ENCODE measurements at regions not wholly inside any gene's neighbourhood (a gene's known extent, or its start where the extent isn't known, plus 50 kb on each side); places are given as distances from the start of the nearest gene placed in this dataset.

- Histone ChIP-seq H3K36me3 (no peaks in the 10 kb centered on the region), H3K4me1 (peaks cover 0 to 23% (median 0%) of the 10 kb centered on the region in 12 donors), H3K27ac (peak overlapping the region in 1 of 12 donors; percentile 56), H3K9me3 (peaks cover 0 to 8% (median 0%) of the 10 kb centered on the region in 12 donors), H3K4me3 (no peak overlapping the region), H3K27me3 (no peaks in the 10 kb centered on the region)
- ATAC-seq (no peak), DNase-seq (no peak)
- intact Hi-C loops (cut with DNase I), result no loop called here
- no peak for TF ChIP-seq POLR2A (IDR thresholded peaks at IDR 0.05)
- TF ChIP-seq, protein P1, sequence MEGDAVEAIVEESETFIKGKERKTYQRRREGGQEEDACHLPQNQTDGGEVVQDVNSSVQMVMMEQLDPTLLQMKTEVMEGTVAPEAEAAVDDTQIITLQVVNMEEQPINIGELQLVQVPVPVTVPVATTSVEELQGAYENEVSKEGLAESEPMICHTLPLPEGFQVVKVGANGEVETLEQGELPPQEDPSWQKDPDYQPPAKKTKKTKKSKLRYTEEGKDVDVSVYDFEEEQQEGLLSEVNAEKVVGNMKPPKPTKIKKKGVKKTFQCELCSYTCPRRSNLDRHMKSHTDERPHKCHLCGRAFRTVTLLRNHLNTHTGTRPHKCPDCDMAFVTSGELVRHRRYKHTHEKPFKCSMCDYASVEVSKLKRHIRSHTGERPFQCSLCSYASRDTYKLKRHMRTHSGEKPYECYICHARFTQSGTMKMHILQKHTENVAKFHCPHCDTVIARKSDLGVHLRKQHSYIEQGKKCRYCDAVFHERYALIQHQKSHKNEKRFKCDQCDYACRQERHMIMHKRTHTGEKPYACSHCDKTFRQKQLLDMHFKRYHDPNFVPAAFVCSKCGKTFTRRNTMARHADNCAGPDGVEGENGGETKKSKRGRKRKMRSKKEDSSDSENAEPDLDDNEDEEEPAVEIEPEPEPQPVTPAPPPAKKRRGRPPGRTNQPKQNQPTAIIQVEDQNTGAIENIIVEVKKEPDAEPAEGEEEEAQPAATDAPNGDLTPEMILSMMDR (IDR thresholded peaks at IDR 0.05), result no peak
- WGBS, 4 donors, result 67 to 83% (median 77%) methylated on average over 6 of the region's 6 CpGs
Observed at GRCh38 chr5:40378396-40379177, 301.1 kb upstream of the PTGER4 start.

DNA sequence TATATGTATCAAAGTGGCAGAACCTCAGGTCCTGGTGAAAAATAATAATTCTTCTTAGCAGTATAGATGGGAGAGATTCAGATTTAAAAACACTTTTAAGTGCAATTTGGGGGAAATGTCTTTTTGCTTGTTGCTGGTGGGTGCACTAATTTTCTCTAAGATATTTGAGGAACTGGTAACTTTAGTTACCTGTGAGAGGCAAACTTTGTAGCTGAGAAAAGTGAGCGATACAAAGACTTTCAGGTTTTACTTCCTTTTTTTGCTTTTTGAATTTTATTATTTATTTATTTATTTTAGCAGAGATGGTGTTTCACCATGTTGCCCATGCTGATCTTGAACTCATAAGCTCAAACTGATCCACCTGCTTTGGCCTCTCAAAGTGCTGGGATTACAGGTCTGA lies 303.1 kb upstream of the PTGER4 start:
- H3K9me3 ChIP-seq, result peaks cover 0 to 8% (median 0%) of the 10 kb centered on the region in 12 donors
- ATAC-seq (no peak), DNase-seq (no peak)
- no peak overlapping the region for H3K27ac ChIP-seq
- TF ChIP-seq POLR2A (IDR thresholded peaks at IDR 0.05), result no peak
- TF ChIP-seq, protein P1 (IDR thresholded peaks at IDR 0.05), result no peak
- intact Hi-C loops (cut with DNase I), result no loop called here
- H3K4me3 ChIP-seq, result no peak overlapping the region
- H3K36me3 ChIP-seq, result no peaks in the 10 kb centered on the region
- no peaks in the 10 kb centered on the region for H3K27me3 ChIP-seq
- peaks cover 0 to 16% (median 0%) of the 10 kb centered on the region in 12 donors for H3K4me1 ChIP-seq
- WGBS, 4 donors, result 89 to 96% (median 94%) methylated on average over 1 of the region's 1 CpG

- intact Hi-C loops (cut with DNase I), result no loop called here
Observed at GRCh38 chr5:40374853-40375252, 304.9 kb upstream of the PTGER4 start.

DNA sequence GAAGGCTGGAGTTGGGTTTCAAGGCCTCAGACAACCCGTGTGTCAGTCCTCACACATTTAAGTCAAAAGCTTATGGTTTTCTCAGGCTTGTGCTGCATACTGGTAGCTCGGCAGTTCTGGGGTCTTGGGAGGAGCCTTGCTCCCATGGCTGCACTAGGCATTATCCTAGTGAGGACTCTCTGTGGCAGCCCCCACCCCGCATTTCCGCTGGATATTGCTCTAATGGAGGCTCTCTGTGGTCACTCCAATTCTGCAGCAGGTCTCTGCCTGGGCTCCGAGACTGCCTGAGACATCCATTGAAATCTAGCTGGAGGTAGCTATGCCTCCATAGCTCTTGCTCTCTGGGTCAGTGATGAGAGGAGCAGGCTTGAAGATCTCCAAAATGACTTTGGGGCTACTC lies 311.5 kb upstream of the PTGER4 start:
- Histone ChIP-seq H3K27me3 (no peaks in the 10 kb centered on the region), H3K9me3 (peaks cover 0 to 12% (median 0%) of the 10 kb centered on the region in 12 donors), H3K36me3 (no peaks in the 10 kb centered on the region), H3K4me3 (no peak overlapping the region), H3K27ac (no peak overlapping the region), H3K4me1 (peaks cover 0 to 15% (median 0%) of the 10 kb centered on the region in 12 donors)
- ATAC-seq, result no peak
- TF ChIP-seq, protein P1 (IDR thresholded peaks at IDR 0.05), result no peak
- TF ChIP-seq POLR2A (IDR thresholded peaks at IDR 0.05), result no peak
- intact Hi-C loops (cut with DNase I), result no loop called here
- no peak for DNase-seq
- WGBS, 4 donors, result 93 to 98% (median 95%) methylated on average over 5 of the region's 5 CpGs

More at GRCh38 chr5:40374853-40375252, 304.9 kb upstream of the PTGER4 start:
- no peak for TF ChIP-seq POLR2A (IDR thresholded peaks at IDR 0.05)
- TF ChIP-seq, protein P1 (IDR thresholded peaks at IDR 0.05), result no peak
- Histone ChIP-seq H3K27ac (no peak overlapping the region), H3K27me3 (no peaks in the 10 kb centered on the region), H3K9me3 (peaks cover 0 to 12% (median 0%) of the 10 kb centered on the region in 12 donors), H3K4me1 (peaks cover 0 to 16% (median 0%) of the 10 kb centered on the region in 12 donors), H3K4me3 (no peak overlapping the region), H3K36me3 (no peaks in the 10 kb centered on the region)
- 43 to 54% (median 50%) methylated on average over 6 of the region's 6 CpGs for WGBS, 4 donors
- DNase-seq, result no peak
- no peak for ATAC-seq

Measured in heart left ventricle (tissue), 16 donors.